C4-2B (cell line): ENCODE measurements at regions not wholly inside any gene's neighbourhood (a gene's known extent, or its start where the extent isn't known, plus 50 kb on each side); places are given as distances from the start of the nearest gene placed in this dataset.

Experiments used
- H3K27ac ChIP-seq: fragments of 450-650 bp; 2 replicates; pipeline ENCODE4 v1.5.1; 2017
- ZFX ChIP-seq: fragments of 450-650 bp; IDR thresholded peaks from 2 replicates; pipeline ENCODE4 v1.6.1; 2017
- TF ChIP-seq, protein P1 (sequence below): fragments of 450-650 bp; conservative IDR thresholded peaks from 2 replicates; pipeline ENCODE4 v1.5.1; 2017; ENCODE audit warnings: mild to moderate bottlenecking

DNA sequence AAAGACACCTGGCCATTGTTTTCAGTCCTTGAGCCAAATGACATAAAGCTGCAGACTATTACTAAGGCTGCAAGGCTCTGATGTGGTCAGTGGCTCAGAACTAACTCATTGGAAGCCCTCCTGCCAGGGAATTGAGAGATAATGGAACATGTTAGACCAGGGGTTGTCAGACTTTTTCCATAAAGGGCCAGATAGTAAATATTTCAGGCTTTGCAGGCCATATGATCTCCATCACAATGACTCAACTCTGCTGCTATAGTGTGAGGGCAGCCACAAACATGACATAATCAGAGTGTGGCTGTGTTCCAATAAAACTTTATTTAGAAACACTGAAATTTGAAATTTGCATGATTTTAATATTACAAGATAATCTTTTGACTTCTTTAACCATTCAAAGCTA is 140.3 kb downstream of the TMEM30B start:
- H3K27ac ChIP-seq: no peak overlapping the region
- no peak for TF ChIP-seq ZFX
- TF ChIP-seq, protein P1, sequence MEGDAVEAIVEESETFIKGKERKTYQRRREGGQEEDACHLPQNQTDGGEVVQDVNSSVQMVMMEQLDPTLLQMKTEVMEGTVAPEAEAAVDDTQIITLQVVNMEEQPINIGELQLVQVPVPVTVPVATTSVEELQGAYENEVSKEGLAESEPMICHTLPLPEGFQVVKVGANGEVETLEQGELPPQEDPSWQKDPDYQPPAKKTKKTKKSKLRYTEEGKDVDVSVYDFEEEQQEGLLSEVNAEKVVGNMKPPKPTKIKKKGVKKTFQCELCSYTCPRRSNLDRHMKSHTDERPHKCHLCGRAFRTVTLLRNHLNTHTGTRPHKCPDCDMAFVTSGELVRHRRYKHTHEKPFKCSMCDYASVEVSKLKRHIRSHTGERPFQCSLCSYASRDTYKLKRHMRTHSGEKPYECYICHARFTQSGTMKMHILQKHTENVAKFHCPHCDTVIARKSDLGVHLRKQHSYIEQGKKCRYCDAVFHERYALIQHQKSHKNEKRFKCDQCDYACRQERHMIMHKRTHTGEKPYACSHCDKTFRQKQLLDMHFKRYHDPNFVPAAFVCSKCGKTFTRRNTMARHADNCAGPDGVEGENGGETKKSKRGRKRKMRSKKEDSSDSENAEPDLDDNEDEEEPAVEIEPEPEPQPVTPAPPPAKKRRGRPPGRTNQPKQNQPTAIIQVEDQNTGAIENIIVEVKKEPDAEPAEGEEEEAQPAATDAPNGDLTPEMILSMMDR: no peak

DNA sequence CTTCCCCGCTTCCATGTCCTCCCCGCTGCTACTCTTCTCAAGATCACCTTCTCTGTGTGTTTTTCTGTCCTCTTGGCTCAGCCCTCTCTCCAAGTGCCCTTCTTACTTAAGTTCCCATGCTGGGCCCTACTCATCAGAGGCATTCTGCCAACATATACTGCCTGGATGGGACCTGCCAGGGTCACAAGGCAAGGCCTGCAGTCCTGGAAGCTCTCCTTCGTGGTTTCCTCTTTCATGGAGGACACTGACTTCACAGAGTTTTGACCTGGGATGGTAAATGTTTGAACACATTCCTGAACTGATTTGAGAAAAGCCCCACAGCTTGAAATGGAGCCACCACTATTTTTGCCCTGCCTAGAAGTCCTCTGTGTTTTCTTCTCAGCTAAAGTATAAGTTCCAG is 140.9 kb downstream of the TMEM30B start:
- TF ChIP-seq, protein P1: no peak
- TF ChIP-seq ZFX: no peak
- H3K27ac ChIP-seq: no peak overlapping the region

DNA sequence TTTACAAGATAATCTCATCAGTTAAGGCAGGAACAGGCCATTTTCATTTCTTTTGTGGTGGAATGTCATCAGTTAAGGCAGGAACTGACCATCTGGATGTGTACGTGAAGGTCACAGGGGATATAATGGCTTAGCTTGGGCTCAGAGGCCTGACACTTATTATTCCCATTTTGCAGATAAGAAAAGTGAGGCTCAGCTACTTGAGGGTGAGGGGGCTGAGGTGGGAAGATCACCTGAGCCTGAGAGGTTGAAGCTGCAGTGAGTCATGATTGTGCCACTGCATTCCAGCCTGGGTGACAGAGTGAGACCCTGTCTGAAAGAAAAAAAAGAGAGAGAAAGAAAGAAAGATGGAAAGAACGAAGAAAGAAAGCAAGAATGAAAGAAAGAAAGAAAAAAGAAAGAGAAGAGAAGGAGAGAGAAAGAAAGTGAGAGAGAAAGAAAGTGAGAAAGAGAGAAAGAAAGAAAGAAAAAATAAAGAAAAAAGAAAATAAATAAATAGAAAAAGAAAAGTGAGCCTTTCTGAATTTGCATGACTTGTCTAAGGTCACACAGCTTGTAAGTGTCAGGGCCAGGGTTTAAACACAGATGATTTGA is 142.0 kb downstream of the TMEM30B start:
- TF ChIP-seq, protein P1: no peak
- no peak for TF ChIP-seq ZFX

DNA sequence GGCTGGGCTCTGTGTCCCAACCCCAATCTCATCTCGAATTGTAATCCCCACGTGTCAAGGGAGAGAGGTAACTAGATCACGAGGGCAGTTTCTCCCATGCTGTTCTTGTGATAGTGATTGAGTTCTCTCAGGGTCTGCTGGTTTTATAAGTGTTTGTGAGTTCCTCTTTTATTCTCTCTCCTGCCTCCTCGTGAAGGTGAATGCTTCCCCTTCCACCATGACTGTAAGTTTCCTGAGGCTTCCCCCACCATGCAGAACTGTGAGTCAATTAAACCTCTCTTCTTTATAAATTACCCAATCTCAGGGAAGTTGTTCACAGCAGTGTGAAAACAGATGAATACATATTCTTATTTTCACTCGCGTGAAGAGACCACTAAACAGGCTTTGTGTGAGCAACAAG is 148.2 kb downstream of the TMEM30B start:
- no peak for TF ChIP-seq ZFX
- TF ChIP-seq, protein P1: no peak
- no peak overlapping the region for H3K27ac ChIP-seq

More for the DNA sequence above, 142.0 kb downstream of the TMEM30B start:
- H3K27ac ChIP-seq: no peak overlapping the region

DNA sequence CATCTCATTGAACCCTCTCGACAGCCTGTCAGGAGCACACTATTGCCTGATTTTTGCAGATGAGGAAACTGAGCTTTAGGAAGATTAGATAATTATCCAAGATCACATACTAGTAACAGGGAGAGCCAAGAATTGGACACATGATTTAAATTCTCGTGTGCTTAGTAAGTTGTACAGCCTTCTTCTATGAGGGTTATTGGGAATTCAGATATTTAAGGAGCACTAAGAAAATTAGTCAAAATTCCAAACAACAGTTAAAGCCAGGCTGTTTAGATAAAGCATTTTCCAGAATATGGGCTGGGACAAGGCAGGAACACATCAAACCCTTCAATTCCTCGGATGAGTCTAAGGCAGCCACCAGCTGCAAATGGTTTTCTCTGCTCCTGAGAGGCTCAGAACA is 148.8 kb downstream of the TMEM30B start:
- no peak for TF ChIP-seq ZFX
- TF ChIP-seq, protein P1: no peak
- no peak overlapping the region for H3K27ac ChIP-seq

DNA sequence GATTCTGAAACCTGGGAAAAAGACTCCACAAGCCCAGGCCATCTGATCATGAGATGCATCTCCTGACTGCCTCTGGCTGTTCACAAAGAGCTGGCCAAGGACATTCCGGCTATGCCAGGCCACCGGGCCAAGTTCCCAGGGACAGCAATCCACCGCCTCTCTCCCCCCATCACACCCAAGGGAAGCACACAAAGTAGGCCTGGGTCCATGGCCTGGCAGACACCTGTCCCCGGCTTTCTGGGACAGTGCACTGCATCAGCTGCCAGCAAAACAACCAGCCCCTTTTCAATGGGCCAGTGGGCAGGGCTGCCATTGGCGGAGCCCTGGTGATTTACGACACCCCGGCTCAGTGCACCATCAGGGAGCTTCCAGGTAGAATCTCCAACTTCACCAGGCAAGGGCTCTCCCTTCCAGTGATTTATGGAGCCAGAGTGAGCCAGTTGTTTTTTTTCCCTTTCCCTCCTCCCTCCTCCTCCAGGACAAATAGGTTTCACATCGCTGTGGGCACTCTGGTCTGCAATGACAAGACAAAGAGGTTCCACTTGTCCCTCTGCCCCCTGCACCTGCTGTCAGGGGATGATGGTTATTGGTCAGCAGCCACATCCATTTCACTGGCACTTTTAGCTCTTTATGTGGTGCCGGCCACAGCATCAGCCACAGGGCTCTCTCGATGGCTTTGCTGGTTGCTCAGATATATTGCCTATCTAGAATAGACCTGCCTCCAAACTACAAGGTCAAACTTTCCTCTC is 149.6 kb downstream of the SLC38A6 start:
- TF ChIP-seq, protein P1: no peak
- no peak for TF ChIP-seq ZFX
- no peak overlapping the region for H3K27ac ChIP-seq

DNA sequence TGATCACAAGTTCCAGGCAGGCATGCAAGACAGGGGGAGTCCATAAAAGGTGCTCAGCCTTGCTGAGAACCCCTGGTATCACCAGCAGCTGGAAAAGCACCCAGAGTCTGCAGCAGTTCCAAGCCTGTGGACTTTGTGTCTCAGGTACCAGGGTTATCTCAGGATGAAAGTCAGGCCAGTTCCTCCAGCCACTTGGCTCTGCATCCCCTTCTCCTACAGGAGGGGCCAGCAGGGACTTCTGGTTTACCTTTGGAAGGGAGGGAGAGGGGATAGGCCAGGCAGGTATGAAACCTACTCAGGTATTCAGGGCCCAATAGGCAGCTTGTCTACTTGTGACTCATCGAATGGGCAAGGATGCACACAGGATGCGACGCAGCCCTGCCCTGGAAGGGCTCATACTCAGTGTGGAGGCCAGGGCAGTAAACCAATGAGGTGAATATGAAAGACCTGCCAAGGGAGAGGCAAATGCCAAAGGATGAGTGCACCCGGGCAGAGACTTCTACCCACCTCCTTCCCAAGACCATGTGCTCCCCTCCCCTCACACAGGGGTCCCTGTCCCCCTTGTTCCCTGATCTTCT is 148.2 kb downstream of the SLC38A6 start:
- no peak overlapping the region for H3K27ac ChIP-seq
- TF ChIP-seq ZFX: no peak
- TF ChIP-seq, protein P1: no peak
